Keratinocyte (primary cell): ENCODE measurements at regions not wholly inside any gene's neighbourhood (a gene's known extent, or its start where the extent isn't known, plus 50 kb on each side); places are given as distances from the start of the nearest gene placed in this dataset.

Experiments used
- DNase-seq: peaks from one replicate; pipeline ENCODE4 v3.0.0-alpha.2; 2011; ENCODE audit warnings: low read depth, missing footprints, low spot score
- FAIRE-seq: peaks from 2 replicates; lab custom pipeline; 2011; peaks lifted over from hg19 to GRCh38; lab: Jason Lieb, UNC
- H2AFZ ChIP-seq: 2 replicates; pipeline ENCODE4 v1.6.0; 2012; ENCODE audit warnings: low read length, control low read depth, inconsistent platforms; ENCODE audit not compliant: control insufficient read depth
- H3K27ac ChIP-seq: 2 replicates; pipeline ENCODE4 v1.5.1; 2011; ENCODE audit warnings: low read length; ENCODE audit not compliant: control insufficient read depth, insufficient read depth
- H3K27me3 ChIP-seq: 3 replicates; pipeline ENCODE4 v1.6.0; 2011; ENCODE audit warnings: low read length; ENCODE audit not compliant: control insufficient read depth, insufficient read depth; ENCODE audit errors: extremely low read depth
- H3K36me3 ChIP-seq, 2 experiments: 2 replicates in 1 of 2; 3 replicates in 1 of 2; pipeline ENCODE4 v1.5.1; 2011; ENCODE audit warnings: low read length in 2 of 2, mild to moderate bottlenecking in 1 of 2; ENCODE audit not compliant: control insufficient read depth in 2 of 2, insufficient read depth in 2 of 2; ENCODE audit errors: extremely low read depth in 1 of 2
- H3K4me1 ChIP-seq: 3 replicates; pipeline ENCODE4 v1.5.1; 2011; ENCODE audit warnings: low read length; ENCODE audit not compliant: control insufficient read depth, insufficient read depth; ENCODE audit errors: extremely low read depth
- H3K4me2 ChIP-seq: 3 replicates; pipeline ENCODE4 v1.6.0; 2011; ENCODE audit warnings: low read depth, low read length; ENCODE audit not compliant: control insufficient read depth, insufficient read depth; ENCODE audit errors: extremely low read depth
- H3K4me3 ChIP-seq, 3 experiments: fragments of 200-600 bp in 1 of 3; sonication (generic) in 1 of 3; 2 replicates in 2 of 3; 3 replicates in 1 of 3; pipeline ENCODE4 v1.5.1; 2011 to 2016; ENCODE audit warnings: low read length in 3 of 3, mild to moderate bottlenecking in 3 of 3, control low read depth in 2 of 3, inconsistent platforms in 1 of 3, low read depth in 1 of 3, mixed read lengths in 1 of 3, mixed run types in 1 of 3, moderate library complexity in 1 of 3; ENCODE audit not compliant: control insufficient read depth in 2 of 3, insufficient read depth in 2 of 3; ENCODE audit errors: extremely low read depth in 1 of 3
- H3K79me2 ChIP-seq: 2 replicates; pipeline ENCODE4 v1.6.0; 2012; ENCODE audit warnings: low read length; ENCODE audit not compliant: control insufficient read depth, insufficient read depth
- H3K9ac ChIP-seq: 3 replicates; pipeline ENCODE4 v1.6.0; 2011; ENCODE audit warnings: low read length; ENCODE audit not compliant: control insufficient read depth, insufficient read depth; ENCODE audit errors: extremely low read depth
- H3K9me1 ChIP-seq: 3 replicates; pipeline ENCODE4 v1.6.0; 2011; ENCODE audit warnings: low read length; ENCODE audit not compliant: control insufficient read depth, insufficient read depth; ENCODE audit errors: extremely low read depth
- H3K9me3 ChIP-seq: 2 replicates; pipeline ENCODE4 v1.5.1; 2012; ENCODE audit warnings: low read depth, low read length; ENCODE audit not compliant: control insufficient read depth
- H4K20me1 ChIP-seq: 3 replicates; pipeline ENCODE4 v1.6.0; 2011; ENCODE audit warnings: low read length; ENCODE audit not compliant: control insufficient read depth, insufficient read depth; ENCODE audit errors: extremely low read depth
- EZH2 ChIP-seq: IDR thresholded peaks from one replicate; pipeline ENCODE4 v1.6.1; 2012; ENCODE audit warnings: inconsistent platforms, mild to moderate bottlenecking, low read length, moderate library complexity
- dilution Hi-C: fragments of 300-500 bp; cut with MboI; formaldehyde crosslinking; loops from one replicate; pipeline ENCODE4 v1.7.0; 2020; ENCODE audit warnings: low sequenced_read_pairs; ENCODE audit not compliant: extremely low pct_ligation_motif_present
- TF ChIP-seq, protein P1 (sequence below), 3 experiments: IDR thresholded peaks in 1 of 3; conservative IDR thresholded peaks in 1 of 3; optimal IDR thresholded peaks in 1 of 3; 2 replicates in 2 of 3; 3 replicates in 1 of 3; pipeline versions ENCODE3 to v1.5.1; 2011; ENCODE audit warnings: low read length in 3 of 3, mild to moderate bottlenecking in 3 of 3, moderate library complexity in 2 of 3, control low read depth in 1 of 3, inconsistent platforms in 1 of 3; ENCODE audit not compliant: insufficient read depth in 2 of 3; ENCODE audit errors: extremely low read depth in 1 of 3

DNA sequence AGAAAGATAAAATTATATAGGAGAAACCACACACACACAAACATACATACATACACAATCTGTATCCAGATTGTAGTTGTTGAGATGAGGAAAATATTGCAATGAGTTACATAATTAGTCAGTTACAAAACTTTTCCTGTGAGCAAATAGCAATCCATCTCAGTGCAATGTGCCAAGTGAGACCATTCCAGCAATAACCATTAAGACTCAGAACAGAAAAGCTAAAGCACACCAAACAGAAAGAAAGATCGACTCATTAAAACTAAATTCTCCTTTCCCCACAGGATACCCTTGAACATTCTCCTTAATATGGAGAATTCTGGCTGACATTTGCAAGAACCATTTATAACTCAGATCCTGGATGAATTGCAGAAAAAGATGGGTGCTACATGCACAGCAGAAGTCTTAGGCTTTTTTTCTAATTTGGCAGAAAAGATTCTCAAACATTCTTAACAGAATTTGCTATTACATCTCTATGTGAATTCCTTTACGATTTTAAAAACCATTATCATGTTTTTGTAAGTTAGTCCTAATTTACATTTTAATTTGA lies 1341.2 kb upstream of the SPRY2 start:
- Histone ChIP-seq H3K4me2 (no peak overlapping the region), H3K79me2 (no peaks in the 10 kb centered on the region), H3K27me3 (no peaks in the 10 kb centered on the region), H3K36me3 (no peaks in the 10 kb centered on the region), H3K9me3 (no peaks in the 10 kb centered on the region), H2AFZ (no peak overlapping the region), H3K9ac (no peak overlapping the region), H3K4me3 (no peak overlapping the region), H3K4me1 (no peaks in the 10 kb centered on the region), H3K27ac (no peak overlapping the region), H3K9me1 (no peaks in the 10 kb centered on the region), H4K20me1 (no peaks in the 10 kb centered on the region)
- dilution Hi-C loops: no loop called here
- FAIRE-seq (no peak), DNase-seq (no peak)
- TF ChIP-seq, protein P1, sequence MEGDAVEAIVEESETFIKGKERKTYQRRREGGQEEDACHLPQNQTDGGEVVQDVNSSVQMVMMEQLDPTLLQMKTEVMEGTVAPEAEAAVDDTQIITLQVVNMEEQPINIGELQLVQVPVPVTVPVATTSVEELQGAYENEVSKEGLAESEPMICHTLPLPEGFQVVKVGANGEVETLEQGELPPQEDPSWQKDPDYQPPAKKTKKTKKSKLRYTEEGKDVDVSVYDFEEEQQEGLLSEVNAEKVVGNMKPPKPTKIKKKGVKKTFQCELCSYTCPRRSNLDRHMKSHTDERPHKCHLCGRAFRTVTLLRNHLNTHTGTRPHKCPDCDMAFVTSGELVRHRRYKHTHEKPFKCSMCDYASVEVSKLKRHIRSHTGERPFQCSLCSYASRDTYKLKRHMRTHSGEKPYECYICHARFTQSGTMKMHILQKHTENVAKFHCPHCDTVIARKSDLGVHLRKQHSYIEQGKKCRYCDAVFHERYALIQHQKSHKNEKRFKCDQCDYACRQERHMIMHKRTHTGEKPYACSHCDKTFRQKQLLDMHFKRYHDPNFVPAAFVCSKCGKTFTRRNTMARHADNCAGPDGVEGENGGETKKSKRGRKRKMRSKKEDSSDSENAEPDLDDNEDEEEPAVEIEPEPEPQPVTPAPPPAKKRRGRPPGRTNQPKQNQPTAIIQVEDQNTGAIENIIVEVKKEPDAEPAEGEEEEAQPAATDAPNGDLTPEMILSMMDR (optimal IDR thresholded peaks at IDR 0.05 in 1 of 3, IDR thresholded peaks at IDR 0.05 in 1 of 3, conservative IDR thresholded peaks at IDR 0.05 in 1 of 3; ENCODE audit: extremely low read depth in 1 of 3, insufficient read depth in 2 of 3, low read length in 3 of 3): no peak
- TF ChIP-seq EZH2: no peak

DNA sequence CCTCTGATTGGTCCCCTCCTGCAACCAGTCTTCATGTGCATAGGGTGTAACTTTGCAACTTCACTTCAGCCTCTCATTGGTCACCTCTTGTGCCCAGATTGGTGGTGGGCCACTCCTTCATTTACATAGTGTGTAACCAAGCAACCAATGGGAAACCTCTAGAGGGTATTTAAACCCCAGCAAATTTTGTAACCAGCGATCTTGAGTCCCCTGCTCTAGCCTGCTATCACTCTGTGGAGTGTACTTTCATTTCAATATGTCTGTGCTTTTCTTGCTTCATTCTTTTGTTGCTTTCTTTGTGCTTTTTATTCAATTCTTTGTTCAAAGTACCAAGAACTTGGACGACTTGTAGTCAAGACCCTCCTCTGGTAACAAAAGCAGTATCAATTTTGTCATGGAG lies 1336.9 kb upstream of the SPRY2 start:
- DNase-seq: no peak
- Histone ChIP-seq H3K4me2 (no peak overlapping the region), H4K20me1 (no peaks in the 10 kb centered on the region), H3K4me1 (no peaks in the 10 kb centered on the region), H2AFZ (no peak overlapping the region), H3K36me3 (no peaks in the 10 kb centered on the region), H3K27me3 (no peaks in the 10 kb centered on the region), H3K79me2 (no peaks in the 10 kb centered on the region), H3K9me1 (no peaks in the 10 kb centered on the region), H3K9me3 (no peaks in the 10 kb centered on the region), H3K4me3 (no peak overlapping the region), H3K9ac (no peak overlapping the region), H3K27ac (no peak overlapping the region)
- no peak for TF ChIP-seq EZH2
- TF ChIP-seq, protein P1 (optimal IDR thresholded peaks at IDR 0.05 in 1 of 3, IDR thresholded peaks at IDR 0.05 in 1 of 3, conservative IDR thresholded peaks at IDR 0.05 in 1 of 3; ENCODE audit: extremely low read depth in 1 of 3, insufficient read depth in 2 of 3, low read length in 3 of 3): no peak
- dilution Hi-C loops: no loop called here
- no peak for FAIRE-seq
